Adrenal gland (tissue), 9 donors: ENCODE measurements at regions not wholly inside any gene's neighbourhood (a gene's known extent, or its start where the extent isn't known, plus 50 kb on each side); places are given as distances from the start of the nearest gene placed in this dataset.

Experiments
- DNase-seq, 7 donors: peaks; one replicate each; pipeline ENCODE4 v3.0.0-alpha.2; 2019 to 2020
- H3K27ac ChIP-seq, 5 donors: fragments of 200-600 bp; sonication (generic) in 4 of 5; 1 replicate in 3 of 5; 2 replicates in 2 of 5; pipeline versions ENCODE4 v1.5.1 to v1.8.0; 2016 to 2020; ENCODE audit warnings: mild to moderate bottlenecking in 1 of 5
- H3K27me3 ChIP-seq: fragments of 200-600 bp; 2 replicates; pipeline ENCODE4 v1.8.0; 2021
- H3K36me3 ChIP-seq, 2 donors: fragments of 200-600 bp; replicated peaks in 1 of 2; 1 replicate in 1 of 2; 2 replicates in 1 of 2; pipeline versions ENCODE4 v1.5.1 to v1.8.0; 2018 to 2022
- H3K4me1 ChIP-seq, 2 donors: fragments of 200-600 bp; replicated peaks in 1 of 2; 1 replicate in 1 of 2; 2 replicates in 1 of 2; pipeline versions ENCODE4 v1.5.1 to v1.8.0; 2018 to 2021
- H3K4me3 ChIP-seq, 4 donors: fragments of 200-600 bp; sonication (generic) in 3 of 4; one replicate each; pipeline ENCODE4 v1.5.1; 2016 to 2018
- H3K9me3 ChIP-seq, 3 donors: fragments of 200-600 bp; sonication (generic) in 1 of 3; replicated peaks in 1 of 3; 1 replicate in 2 of 3; 2 replicates in 1 of 3; pipeline versions ENCODE4 v1.5.1 to v1.8.0; 2016 to 2021
- POLR2A ChIP-seq, 2 donors: fragments of 450-650 bp; IDR thresholded peaks; one replicate each; pipeline ENCODE4 v1.6.1; 2017; ENCODE audit warnings: antibody characterized with exemption in 2 of 2, mild to moderate bottlenecking in 2 of 2, moderate library complexity in 1 of 2
- WGBS, 4 donors: extraction: QIAGEN DNeasy Blood & Tissue Kit in 2 of 4; methylation state at CpG; one replicate each; pipeline versions ENCODE4 v1.1.5 to v1.1.7; 2013 to 2017; 5-methylcytosine and 5-hydroxymethylcytosine counted together
- intact Hi-C, 2 donors: fragments of 100-400 bp; cut with DNase I; formaldehyde crosslinking; loops; one replicate each; pipeline versions ENCODE4 v1.14.1 to v1.15.0; 2022 to 2023
- TF ChIP-seq, protein P1 (sequence below), 6 experiments: fragments of 450-650 bp in 4 of 6; fragments of 200-600 bp in 2 of 6; sonication (generic) in 1 of 6; IDR thresholded peaks; 1 replicate in 5 of 6; 2 replicates in 1 of 6; pipeline versions ENCODE4 v1.5.1 to v1.8.0; 2016 to 2021; ENCODE audit warnings: antibody characterized with exemption in 6 of 6, mild to moderate bottlenecking in 2 of 6, moderate library complexity in 1 of 6
- donor health status: healthy with polysubstance abuse.
- donor health status: Bipolar disorder and iron deficiency.
- donor health status: DM: yes; HTN: yes; CAD: no.
- donor health status: DM: no; HTN: no; CAD: no.
- donor health status: DM: no; HTN: no; CAD: no.

DNA sequence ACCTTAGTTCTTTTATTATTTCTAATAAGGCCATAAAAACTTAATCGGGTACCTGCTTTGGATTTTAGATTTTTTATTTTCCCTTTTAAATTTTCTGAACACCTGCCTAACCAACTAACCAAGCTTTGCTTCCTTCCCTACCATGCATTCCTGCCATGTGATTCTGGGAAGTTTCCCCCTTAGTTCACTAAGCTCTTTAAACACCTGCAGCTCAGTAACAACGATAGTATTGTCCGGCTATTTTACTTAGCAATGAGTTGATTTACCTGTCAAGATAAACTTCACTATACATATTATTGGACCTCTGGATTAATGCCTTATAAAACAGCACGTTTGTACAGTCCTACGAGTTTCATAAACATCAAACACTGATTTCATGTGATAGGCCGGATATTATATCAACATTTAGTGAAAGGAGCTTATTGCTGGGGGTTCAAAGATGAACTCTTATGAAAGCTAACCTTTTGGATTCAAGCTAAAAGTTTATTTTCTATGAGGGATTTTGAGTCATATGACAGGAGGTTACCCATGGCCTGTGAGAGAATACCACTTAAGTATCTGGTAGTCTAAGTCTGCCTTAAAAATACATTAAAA lies 81.0 kb upstream of the STARD13 start:
- no peaks in the 10 kb centered on the region for H3K27me3 ChIP-seq
- H3K27ac ChIP-seq = no peak overlapping the region
- WGBS, 4 donors = 82 to 87% (median 83%) methylated on average over 6 of the region's 6 CpGs
- H3K4me3 ChIP-seq = no peak overlapping the region
- H3K9me3 ChIP-seq = no peaks in the 10 kb centered on the region
- intact Hi-C loops = no loop called here
- TF ChIP-seq, protein P1, sequence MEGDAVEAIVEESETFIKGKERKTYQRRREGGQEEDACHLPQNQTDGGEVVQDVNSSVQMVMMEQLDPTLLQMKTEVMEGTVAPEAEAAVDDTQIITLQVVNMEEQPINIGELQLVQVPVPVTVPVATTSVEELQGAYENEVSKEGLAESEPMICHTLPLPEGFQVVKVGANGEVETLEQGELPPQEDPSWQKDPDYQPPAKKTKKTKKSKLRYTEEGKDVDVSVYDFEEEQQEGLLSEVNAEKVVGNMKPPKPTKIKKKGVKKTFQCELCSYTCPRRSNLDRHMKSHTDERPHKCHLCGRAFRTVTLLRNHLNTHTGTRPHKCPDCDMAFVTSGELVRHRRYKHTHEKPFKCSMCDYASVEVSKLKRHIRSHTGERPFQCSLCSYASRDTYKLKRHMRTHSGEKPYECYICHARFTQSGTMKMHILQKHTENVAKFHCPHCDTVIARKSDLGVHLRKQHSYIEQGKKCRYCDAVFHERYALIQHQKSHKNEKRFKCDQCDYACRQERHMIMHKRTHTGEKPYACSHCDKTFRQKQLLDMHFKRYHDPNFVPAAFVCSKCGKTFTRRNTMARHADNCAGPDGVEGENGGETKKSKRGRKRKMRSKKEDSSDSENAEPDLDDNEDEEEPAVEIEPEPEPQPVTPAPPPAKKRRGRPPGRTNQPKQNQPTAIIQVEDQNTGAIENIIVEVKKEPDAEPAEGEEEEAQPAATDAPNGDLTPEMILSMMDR (IDR thresholded peaks at IDR 0.05) = no peak
- no peak for TF ChIP-seq POLR2A (IDR thresholded peaks at IDR 0.05)
- H3K4me1 ChIP-seq = peaks cover 0 to 28% of the 10 kb centered on the region in 2 donors
- no peak for DNase-seq
- no peaks in the 10 kb centered on the region for H3K36me3 ChIP-seq

DNA sequence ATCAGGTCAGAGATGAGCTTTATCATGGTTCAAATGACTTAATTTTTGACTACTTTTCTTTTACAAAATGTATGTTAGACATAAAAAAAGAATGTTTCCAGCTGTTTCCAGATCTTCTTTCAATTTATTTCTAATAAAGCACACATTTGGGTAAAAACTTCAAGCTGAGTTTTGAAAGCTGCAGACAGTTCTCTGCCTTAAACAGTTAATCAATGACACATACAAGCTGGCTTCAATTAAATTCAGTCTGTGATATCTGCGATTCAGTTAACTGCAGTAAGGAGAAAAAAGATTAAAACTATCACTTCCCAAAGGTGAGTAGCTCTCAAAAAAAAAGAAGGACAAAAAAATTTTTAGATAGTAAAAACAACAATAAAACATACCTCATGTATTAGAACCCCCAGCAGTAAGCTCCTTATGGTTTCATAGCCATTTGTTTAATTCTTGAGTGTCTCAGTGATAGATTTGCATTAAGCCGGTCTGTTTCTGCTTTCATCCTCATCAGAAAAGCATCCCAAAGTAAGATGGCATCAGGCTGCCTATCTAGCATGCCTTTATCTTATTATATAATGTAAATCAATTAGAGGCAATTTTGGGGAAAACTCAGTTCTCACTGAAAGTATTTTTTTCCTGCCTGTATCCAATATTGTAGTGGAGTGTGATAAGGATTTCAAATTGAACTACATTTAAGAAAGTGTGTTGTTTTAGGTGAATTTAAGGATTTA lies 81.8 kb upstream of the STARD13 start:
- H3K9me3 ChIP-seq = no peaks in the 10 kb centered on the region
- H3K27ac ChIP-seq = no peak overlapping the region
- intact Hi-C loops = no loop called here
- H3K4me3 ChIP-seq = no peak overlapping the region
- no peaks in the 10 kb centered on the region for H3K36me3 ChIP-seq
- no peak for DNase-seq
- no peaks in the 10 kb centered on the region for H3K27me3 ChIP-seq
- WGBS, 4 donors = 65 to 76% (median 69%) methylated on average over 2 of the region's 2 CpGs
- peaks cover 0 to 28% of the 10 kb centered on the region in 2 donors for H3K4me1 ChIP-seq
- no peak for TF ChIP-seq POLR2A (IDR thresholded peaks at IDR 0.05)
- TF ChIP-seq, protein P1 (IDR thresholded peaks at IDR 0.05) = no peak

DNA sequence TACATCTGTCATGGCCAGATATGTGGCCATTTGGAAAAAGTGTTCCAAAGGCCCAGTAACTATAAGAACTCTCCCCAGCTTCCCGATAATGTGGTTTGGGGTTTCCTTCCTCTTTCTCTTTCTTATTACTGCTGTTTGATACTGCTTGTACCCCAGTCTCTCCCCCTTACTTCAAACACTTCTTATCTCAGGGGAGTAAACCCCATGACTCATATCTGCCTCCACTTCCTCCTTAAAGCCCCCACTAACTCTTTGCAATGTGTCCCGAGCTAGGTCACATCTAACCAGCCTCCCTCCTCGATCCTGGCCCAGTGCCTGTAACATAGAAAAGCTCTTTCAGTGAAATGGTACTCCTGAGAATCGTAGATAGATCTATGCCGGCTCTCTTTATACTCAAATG lies 82.4 kb upstream of the STARD13 start:
- TF ChIP-seq, protein P1 (IDR thresholded peaks at IDR 0.05) = no peak
- no peak for TF ChIP-seq POLR2A (IDR thresholded peaks at IDR 0.05)
- no peaks in the 10 kb centered on the region for H3K36me3 ChIP-seq
- no peak for DNase-seq
- H3K4me3 ChIP-seq = no peak overlapping the region
- no peaks in the 10 kb centered on the region for H3K27me3 ChIP-seq
- intact Hi-C loops = no loop called here
- 65 to 69% (median 68%) methylated on average over 5 of the region's 5 CpGs for WGBS, 4 donors
- H3K4me1 ChIP-seq = peaks cover 0 to 28% of the 10 kb centered on the region in 2 donors
- no peaks in the 10 kb centered on the region for H3K9me3 ChIP-seq
- no peak overlapping the region for H3K27ac ChIP-seq

DNA sequence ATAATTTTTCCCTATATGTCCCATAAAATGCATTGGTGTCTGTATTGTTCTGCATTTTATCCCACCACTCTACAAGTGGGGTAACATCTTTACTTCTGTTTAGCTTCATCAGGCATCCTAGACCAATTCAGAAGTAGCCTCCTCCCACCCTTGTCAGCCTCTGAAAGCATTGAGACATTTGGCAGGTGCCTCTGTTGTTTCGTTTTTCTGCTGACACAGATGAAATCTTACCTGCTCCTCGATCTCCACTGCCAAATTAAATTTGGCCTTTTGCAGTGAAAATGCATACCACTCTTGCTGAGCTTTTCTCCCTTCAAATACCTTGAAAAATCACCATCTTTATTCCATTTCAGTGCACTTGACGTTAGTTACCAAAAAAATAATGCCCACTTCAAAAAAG lies 83.5 kb upstream of the STARD13 start:
- no peak for DNase-seq
- no peaks in the 10 kb centered on the region for H3K27me3 ChIP-seq
- WGBS, 4 donors = 84 to 94% (median 87%) methylated on average over 3 of the region's 3 CpGs
- H3K36me3 ChIP-seq = no peaks in the 10 kb centered on the region
- H3K27ac ChIP-seq = no peak overlapping the region
- intact Hi-C loops = no loop called here
- peaks cover 0 to 28% of the 10 kb centered on the region in 2 donors for H3K4me1 ChIP-seq
- TF ChIP-seq, protein P1 (IDR thresholded peaks at IDR 0.05) = no peak
- TF ChIP-seq POLR2A (IDR thresholded peaks at IDR 0.05) = no peak
- H3K9me3 ChIP-seq = no peaks in the 10 kb centered on the region
- H3K4me3 ChIP-seq = no peak overlapping the region
